Activated naive CD8-positive, alpha-beta T cell treated with anti-CD3 and anti-CD28 coated beads, Interleukin-2, amount 50 U/mL, for 16 hours (primary cell): ENCODE measurements at regions not wholly inside any gene's neighbourhood (a gene's known extent, or its start where the extent isn't known, plus 50 kb on each side); places are given as distances from the start of the nearest gene placed in this dataset.
"Not testable (repeated sequence)": the region's sequence is repeated elsewhere in the genome, so short reads cannot be mapped to it uniquely, and the experiment has no call there.

Experiments
- DNase-seq: peaks from one replicate; pipeline ENCODE4 v3.0.0-alpha.2; 2020; ENCODE audit warnings: low read depth, low spot score

DNA sequence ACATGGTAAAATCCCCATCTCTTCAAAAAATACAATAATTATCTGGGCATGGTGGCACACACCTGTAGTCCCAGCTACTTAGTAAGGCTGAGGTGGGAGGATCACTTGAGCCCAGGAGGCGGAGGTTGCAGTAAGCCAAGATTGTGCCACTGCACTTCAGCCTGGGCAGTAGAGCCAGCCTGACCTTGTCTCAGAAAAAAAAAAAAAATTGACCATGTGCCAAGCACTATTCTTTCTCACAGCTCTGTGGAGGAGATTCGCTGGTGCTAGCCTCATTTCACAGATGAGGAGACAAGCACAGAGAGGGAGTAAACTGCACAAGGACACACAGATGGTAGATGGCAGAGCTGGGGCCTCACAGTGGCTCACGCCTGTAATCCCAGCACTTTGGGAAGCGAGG, 131.8 kb upstream of the JARID2 start:
- no peak for DNase-seq

DNA sequence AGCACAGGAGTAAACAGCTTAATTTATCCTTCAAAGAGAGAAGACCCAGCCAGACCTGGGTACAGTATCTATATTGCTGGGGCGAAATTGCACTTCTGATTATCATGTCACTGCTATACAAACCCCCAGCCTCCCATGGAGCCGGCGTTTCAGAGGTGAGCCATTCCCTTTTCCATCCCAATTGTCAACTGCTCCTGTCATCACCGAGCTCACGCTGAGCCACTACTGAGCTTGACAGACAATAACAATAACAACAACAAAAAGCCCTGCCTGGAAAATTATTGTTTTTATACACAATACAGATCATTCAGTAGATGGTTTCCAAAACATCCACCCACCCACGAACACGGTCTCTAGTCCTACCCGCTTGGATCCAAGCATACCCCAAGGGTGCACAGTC, 129.0 kb upstream of the JARID2 start:
- no peak for DNase-seq

DNA sequence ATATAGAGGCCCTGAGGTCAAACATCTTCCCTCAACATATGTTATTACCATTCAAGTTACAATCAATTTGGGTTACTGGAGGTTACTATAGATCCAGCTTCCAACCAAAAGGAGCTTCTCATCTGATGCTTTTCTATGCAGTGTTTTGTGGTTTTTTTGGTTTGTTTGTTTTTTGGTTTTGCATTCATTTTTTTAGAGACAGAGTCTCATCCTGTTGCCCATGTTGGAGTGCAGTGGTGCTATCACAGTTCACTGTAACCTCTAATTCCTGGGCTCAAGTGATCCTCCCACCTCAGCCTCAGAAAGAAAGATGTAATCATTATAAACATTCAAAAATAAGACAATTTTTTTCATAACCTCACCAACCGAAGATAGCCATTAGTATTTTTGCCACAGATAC, 124.4 kb upstream of the JARID2 start:
- DNase-seq: no peak

DNA sequence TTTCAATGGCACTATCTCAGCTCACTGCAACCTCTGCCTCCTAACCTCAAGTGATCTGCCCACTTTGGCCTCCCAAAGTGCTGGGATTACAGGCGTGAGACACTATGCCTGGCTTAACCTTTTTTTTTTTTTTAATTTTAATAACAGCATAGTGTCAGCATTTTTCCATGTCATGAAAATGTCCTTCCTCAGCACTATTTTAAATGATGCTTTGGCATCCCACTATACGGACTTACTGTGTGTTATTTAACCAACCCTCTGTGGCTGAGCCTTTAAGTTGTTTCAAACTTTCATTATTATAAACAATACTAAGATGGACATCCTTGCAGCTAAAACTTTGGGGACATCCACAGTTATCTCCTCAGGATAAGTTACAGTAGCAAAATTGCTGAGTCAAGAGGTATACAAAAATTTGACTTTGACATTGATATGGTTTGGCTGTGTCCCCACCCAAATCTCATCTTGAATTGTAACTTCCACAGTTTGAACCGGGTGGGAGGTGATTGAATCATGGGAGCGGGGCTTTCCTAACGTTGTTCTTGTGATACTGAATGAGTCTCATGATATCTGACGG, 123.8 kb upstream of the JARID2 start:
- DNase-seq: no peak

DNA sequence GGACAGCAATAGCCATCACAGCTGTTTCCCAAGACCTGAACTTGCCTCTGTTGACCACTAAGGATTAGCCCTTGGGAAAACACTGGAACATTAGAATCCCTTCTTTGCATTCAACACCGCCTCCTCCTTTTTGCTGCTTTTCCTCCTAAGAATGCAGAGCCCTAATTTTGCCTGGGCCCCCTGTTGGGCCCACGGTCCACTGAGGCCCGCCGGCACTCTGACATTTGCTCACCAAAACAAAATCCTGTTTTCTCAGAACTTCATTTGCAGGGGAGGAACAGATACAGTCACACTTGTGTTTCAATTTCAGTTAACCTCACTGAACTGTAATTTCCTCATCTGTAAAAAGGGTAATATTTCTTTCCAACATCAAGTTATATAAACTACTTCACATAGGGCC, 116.0 kb upstream of the JARID2 start:
- DNase-seq: no peak

DNA sequence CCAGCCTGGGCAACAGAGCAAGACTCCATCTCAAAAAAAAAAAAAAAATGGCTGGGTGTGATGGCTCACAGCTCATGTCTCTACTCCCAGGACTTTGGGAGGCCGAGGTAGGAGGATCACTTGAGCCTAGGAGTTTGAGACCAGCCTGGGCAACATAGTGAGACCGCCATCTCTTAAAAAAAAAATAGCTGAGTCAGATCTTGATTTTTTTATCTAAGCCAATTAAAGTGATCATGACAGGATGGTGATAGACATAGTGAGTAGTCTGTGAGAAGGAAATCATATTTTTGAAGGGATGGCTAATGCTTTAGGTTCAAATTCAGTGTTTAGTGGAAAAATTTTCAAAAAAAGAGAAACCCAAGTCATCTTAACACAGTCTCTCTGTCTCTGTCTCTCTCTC, 114.6 kb upstream of the JARID2 start:
- no peak for DNase-seq

DNA sequence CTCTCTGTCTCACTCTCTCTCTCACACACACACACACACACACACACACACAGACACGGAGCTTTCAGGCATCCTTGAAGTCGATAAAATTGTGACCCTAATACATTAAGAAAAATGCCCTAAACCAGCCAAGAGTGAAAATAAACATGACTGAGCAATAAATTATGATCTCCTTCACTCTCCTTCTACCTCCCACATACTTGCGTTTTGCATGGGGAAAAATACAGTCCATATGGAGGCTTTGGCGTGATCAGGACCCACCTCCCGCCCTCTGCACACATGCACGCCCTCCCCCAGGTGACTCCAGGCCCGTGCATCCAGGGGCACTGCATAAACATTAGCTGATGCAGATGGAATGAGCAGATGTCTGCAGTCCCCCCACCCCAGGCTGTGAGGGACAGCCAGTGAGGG, 114.2 kb upstream of the JARID2 start:
- DNase-seq: no peak

DNA sequence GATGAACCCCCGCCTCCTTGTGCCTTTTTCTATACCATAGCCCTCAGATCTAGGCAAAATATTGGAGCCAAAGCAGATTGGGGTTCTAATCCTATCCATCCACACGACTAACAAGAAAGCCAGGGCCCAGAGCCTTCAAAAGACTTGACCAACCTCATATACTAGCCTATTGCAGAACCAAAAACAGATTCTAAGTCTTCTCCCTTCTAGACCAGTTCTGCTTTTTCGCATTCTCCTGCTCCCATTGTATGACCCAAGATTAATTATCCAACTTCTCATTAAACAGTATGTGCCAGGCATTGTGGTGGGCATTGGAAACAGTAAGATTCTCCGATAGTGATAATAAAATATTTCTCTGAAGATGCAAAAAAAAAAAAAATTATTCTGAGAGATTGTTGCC, 113.7 kb upstream of the JARID2 start:
- DNase-seq: no peak

DNA sequence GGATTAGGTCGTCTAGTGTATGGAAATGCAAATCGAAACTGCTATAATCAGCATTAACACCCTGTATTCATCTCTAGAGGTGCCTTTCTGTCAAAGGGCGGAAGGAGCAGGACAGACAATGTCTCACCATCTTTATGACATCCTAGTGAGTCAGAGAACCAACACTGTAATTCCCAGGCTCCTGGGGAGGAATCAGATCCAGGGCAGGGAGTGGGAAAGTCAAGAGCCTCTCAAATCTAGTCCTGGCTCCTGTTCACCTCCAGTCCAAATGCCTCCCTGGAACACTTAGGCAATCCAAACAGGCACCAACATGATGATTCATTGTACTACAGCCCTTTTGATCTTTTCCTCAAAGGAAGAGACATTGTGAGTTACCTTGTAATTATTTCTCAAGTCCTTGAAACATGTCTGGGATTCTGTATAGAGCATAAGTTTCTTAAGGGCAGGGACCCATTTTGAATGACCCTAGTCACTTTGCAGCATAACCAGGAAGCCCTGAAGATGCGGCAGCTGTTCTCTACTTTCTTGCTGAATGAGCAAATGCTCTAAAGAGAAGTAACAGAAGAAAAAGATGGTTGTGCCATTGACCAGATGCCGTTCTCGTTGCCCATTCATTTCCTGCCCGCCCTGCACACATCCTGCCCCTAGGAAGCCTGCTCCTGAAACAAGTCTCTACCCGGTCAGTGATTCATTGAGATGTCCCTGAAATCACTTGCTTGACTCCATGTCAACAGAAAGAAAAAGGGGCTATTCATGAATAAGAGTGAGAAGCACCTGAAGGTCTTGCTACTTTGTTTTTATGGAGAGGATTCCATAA, 112.8 kb upstream of the JARID2 start:
- no peak for DNase-seq

DNA sequence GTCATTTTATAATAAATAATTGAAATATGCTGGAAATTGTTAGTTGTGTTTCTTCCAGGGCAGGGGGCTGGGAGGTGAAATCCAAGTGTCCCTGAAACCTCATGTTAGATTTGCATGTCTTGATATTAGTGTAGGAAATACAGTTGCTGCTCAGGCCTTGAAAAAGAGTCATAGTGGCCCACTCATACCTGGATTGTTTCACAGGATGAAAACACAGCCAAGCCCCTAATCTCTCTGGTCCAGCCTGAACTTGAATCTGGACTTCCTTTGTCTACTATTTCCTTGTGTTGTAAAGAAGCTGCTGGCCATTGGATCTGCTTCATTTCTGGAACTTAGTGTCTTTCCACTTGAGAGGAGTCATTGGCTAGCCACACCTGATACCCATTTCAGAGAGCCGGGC, 108.8 kb upstream of the JARID2 start:
- DNase-seq: no peak

DNA sequence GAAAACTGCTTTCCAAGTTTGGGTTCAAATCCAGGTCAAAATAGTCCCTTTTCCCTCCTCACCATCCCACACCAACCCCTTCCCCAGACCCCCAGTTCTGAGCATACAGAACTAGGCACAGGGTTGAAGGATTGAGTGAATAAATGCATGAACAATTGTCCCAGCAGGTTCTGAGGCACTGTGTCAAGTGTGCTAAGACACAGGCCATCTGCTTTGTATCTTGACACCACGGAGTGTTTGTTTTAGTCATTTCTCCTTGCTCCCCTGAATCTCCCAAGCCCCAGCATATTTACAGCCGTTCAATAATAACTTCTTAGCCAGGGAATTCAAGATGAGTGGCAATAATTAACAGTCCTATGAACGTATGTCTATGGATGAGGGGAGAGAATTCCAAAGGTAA, 102.8 kb upstream of the JARID2 start:
- no peak for DNase-seq

DNA sequence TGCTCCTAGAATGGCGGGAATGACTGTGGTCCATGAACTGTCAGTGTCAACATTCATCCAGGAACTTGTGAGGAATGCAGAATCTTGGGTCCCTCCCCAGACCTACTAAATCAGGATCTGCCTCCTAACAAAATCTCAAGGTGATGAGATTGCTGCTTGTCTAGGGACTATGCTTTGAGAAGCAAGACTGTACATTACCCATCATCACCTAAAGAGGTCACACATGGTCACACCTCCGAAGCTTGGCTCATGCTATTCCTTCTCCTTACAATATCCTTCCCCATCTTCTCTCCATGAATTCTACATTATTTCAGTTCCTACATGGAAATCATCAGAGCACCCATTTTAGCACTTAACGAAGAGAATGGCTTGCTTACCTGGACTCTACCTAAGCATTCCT, 102.3 kb upstream of the JARID2 start:
- no peak for DNase-seq

DNA sequence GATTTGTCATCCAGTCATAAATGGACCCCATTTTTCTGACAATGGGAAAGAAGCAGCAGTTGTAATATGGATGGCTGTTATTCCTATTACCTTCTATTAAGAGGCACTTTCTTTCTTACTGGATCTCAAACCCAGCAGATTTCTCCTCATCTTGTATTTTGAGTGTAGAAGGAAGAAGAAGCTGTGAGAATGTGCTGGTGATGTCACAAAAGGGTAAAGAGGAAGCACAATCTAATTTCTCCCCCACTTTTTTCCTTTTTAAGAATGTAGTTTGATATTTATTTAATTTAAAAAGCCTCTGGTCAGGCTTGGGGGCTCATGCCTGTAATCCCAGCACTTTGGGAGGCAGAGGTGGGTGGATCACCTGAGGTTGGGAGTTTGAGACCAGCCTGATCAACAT, 100.0 kb upstream of the JARID2 start:
- no peak for DNase-seq

DNA sequence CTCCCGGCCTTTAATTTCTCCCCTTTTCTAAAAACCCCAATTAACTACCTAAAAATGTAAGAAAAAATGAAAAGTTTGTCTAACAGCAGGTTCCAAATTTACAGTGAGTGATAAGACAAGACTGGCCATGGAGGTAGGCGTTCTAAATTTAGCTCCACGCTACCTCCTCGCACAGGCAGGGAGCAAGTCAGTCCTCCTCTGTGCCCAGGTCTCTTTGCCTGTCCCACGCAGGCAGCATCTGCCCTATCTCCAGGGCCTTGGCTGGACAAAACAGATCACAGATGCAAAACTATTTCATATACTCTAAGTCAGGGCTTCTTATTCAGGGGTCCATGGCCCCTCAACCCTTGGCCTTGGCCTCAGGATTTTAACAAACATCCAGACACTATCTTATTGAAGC, 98.0 kb upstream of the JARID2 start:
- DNase-seq: no peak

DNA sequence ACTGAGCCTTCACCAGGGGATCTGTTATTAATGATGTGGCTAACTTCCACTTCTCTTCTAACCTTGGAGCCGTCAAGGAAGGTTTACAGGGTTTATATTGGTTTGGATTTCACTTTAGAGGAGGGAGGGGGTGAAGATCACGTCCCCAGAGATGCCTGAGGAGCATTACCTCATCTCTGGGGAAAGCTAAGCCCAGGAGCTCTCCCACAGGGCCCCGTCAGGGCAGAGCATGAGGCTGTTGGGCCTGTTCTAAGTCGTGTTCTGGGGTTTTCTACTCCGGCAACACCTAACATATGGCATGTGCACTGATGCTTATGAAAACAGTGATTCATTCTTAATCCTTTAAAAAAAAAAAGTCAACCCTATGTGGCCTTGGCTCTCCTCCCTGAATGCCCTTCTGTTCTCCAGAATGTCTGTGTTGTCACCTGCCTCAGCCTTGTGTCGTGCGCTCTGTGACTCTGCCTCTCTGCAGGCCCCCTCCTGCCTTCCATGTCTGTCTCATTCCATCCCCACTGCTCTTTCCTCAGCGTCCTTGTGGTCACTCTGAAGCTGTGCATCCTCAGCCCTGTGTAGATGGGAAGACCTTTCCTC, 97.4 kb upstream of the JARID2 start:
- DNase-seq: no peak

DNA sequence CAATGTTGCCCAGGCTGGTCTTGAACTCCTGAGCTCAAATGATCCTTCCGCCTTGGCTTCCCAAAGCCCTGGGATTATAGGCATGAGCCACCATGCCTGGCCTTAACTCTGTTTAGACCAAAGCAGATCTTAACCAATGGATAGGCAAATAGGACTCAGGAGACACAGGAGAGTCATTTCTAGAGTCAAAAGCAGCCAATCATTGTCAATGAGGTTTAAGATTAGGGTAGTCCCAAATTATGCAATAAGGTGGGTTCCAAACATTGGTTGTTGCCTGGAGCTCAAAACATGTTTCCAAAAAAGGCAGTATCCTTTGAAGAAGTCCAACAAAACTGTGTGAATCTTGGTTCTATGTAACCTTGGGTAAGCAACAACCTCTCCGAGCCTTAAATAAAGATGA, 95.7 kb upstream of the JARID2 start:
- DNase-seq: no peak

DNA sequence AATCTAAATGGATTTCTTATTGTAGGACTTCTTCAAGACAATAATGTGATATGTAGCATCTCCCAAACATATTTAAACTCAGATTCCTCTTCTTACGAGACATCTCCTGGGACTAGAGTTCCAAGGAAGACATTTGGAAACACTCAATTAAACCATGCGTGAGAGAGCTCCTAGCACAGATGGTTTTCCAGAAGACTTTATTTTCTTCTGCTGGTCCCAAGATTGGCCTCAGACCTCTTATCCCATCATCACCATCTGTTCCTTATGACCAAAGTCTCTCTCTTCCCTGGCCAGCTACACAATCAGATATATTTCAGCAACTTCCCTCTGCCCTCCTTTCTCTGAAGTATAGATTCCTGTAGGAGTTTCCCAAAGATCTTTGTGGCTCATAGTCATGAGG, 93.2 kb upstream of the JARID2 start:
- no peak for DNase-seq

DNA sequence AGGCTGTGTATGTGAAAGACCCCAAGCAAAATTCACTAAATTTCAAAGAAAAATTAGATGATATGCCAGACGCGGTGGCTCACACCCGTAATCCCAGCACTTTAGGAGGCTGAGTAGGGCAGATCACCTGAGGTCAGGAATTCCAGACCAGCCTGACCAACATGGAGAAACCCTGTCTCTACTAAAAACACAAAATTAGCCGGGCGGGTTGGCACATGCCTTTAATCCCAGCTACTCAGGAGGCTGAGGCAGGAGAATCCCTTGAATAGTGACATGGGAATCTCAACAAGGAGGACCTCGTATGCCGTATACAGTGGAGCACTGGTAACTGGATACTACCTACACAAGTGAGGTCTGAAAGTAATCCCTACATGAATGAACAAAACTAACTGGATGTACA, 92.7 kb upstream of the JARID2 start:
- no peak for DNase-seq

DNA sequence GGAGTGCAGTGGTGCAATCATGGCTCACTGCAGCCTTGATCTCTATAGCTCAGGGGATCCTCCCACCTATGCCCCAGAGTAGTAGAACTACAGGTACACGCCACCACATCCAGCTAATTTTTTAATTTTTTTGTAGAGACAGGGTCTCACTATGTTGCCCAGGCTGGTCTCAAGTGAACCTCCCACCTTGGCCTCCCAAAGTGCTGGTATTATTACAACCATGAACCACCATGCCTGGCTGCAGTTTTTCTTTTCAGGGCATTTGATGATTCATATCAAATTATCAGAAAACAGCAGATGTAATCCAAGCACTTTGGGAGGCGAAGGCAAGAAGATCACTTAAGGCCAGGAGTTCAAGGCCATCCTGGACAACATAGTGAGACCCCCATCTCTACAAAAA, 88.4 kb upstream of the JARID2 start:
- DNase-seq: no peak

DNA sequence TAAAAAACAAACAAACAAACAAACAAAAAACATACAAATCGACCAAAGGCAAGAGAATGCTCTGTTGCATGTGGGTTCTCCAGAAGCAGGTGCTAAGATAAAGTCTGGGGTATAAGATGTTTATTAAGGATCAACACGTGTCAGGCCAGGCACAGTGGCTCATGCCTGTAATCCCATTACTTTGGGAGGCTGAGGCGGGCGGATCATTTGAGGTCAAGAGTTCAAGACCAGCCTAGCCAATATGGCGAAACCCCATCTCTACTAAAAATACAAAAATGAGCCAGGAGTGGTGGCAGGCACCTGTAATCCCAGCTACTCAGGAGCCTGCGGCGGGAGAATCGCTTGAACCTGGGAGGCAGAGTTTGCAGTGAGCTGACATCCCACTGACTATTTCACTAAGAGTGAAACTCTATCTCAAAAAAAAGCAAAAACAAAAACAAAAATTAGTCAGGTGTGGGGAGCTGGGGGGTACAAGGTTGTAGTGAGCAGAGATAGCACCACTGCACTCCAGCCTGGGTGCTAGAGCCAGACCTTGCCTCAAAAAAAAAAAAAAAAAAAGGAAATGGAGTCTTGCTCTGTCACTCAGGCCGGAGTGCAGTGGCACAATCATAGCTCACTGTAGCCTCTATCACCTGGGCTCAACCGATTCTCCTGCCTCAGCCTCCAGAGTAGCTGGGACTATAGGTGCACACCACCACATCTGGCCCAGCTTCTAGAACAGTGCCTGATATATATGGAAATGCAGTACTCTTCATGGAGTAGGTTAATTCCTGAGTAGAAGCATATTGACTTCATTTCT, 86.8 kb upstream of the JARID2 start:
- no peak for DNase-seq

DNA sequence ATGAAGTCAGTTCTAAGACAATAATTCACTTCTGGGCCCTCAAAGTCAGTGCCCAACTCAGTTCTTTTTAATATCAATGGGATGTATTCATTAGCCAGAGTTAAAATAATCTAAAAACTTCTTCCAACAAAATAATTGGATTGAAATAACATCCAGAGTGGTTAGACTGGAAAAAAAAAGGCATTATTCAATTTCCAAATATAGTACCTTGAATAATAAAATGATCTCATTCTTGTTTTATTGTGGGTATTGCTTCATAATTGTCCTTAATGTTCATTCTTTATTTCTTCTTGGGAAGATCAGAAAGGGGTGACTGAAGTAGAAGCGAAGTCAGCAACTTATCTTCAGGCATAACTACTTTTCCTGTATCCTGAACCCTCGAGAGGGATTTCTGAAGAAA, 85.1 kb upstream of the JARID2 start:
- no peak for DNase-seq

DNA sequence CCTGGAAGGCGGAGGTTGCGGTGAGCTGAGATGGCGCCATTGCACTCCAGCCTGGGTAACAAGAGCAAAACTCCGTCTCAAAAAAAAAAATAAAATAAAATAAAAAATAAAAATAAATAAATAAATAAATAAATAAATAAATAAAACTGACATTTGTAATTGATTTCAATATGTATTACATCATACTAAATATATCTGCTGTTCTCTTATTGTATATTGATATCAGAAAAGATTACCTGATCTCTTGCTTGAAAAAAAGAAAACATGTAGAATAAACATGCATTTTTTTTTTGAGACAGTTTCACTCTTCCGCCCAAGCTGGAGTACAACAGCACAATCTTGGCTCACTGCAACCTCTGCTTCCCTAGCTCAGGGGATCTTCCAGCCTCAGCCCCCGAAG, 81.0 kb upstream of the JARID2 start:
- not testable (repeated sequence) for DNase-seq

DNA sequence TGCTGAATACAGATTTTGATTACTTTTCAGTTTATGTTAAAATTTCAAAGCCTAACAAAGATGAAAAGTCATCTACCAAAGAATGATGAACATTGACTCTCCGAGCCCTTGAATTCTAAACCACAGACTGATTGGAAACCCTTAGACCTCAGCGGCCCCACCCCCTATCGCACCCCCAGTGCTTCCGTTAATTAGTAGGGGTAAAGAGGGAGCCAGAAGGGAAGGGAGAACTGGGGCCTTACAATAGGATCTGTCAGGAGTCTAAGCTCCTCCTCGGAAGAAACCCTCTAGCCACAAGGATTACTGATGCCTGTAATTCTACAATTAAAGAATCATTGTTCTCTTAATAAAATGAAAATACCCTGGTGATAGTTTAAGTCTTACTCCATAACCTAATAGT, 79.7 kb upstream of the JARID2 start:
- DNase-seq: no peak
